GM23248 (cell line): ENCODE measurements at regions not wholly inside any gene's neighbourhood (a gene's known extent, or its start where the extent isn't known, plus 50 kb on each side); places are given as distances from the start of the nearest gene placed in this dataset.

ENCODE experiments used
- EZH2 ChIP-seq: fragments of 200-600 bp; sonication (generic); IDR thresholded peaks from 2 replicates; pipeline ENCODE4 v1.6.1; 2018; ENCODE audit warnings: antibody characterized with exemption, mild to moderate bottlenecking; ENCODE audit not compliant: insufficient read depth, poor library complexity, severe bottlenecking
- EZH2phosphoT487 ChIP-seq: fragments of 200-600 bp; sonication (generic); IDR thresholded peaks from 2 replicates; pipeline ENCODE4 v1.6.1; 2018; ENCODE audit warnings: antibody characterized with exemption, moderate library complexity, mild to moderate bottlenecking, low read depth; ENCODE audit not compliant: insufficient read depth

- TF ChIP-seq EZH2phosphoT487 (no peak), EZH2 (no peak)
Observed at GRCh38 chr4:62670514-62670913, 1470.4 kb downstream of the ADGRL3 start.
